GM21528 (cell line): ENCODE measurements at regions not wholly inside any gene's neighbourhood (a gene's known extent, or its start where the extent isn't known, plus 50 kb on each side); places are given as distances from the start of the nearest gene placed in this dataset.

Source experiments
- ATAC-seq: cut with Tn5 transposase; IDR thresholded peaks from one replicate; pipeline ENCODE4 v1.9.1; 2021; ENCODE audit warnings: mild to moderate bottlenecking, moderate library complexity; ENCODE audit not compliant: unreplicated experiment, low FRiP score

GRCh38 chr4:163620738-163621137 is 126.2 kb downstream of the TMA16 start:
- ATAC-seq, result no peak

- no peak for ATAC-seq
Measured at GRCh38 chr4:163621821-163622220, 127.3 kb downstream of the TMA16 start.

- no peak for ATAC-seq
Measured at GRCh38 chr4:163622379-163623035, 128.0 kb downstream of the TMA16 start.

GRCh38 chr4:163623787-163624186 is 129.3 kb downstream of the TMA16 start:
- ATAC-seq, result no peak

GRCh38 chr4:163624727-163625126 is 130.2 kb downstream of the TMA16 start:
- ATAC-seq, result no peak

GRCh38 chr4:163631288-163631687 is 136.8 kb downstream of the TMA16 start:
- ATAC-seq, result no peak

GRCh38 chr4:163638909-163639308 is 144.4 kb downstream of the TMA16 start:
- no peak for ATAC-seq

- no peak for ATAC-seq
Measured at GRCh38 chr4:163649557-163650091, 155.1 kb downstream of the TMA16 start.

- ATAC-seq, result no peak
Measured at GRCh38 chr4:163651761-163652160, 157.3 kb downstream of the TMA16 start.

GRCh38 chr4:163654621-163655020 is 160.1 kb downstream of the TMA16 start:
- no peak for ATAC-seq

- no peak for ATAC-seq
Measured at GRCh38 chr4:163660636-163661035, 166.1 kb downstream of the TMA16 start.

GRCh38 chr4:163662768-163663167 is 168.3 kb downstream of the TMA16 start:
- peak; percentile 29 for ATAC-seq

GRCh38 chr4:163663454-163664225 is 169.2 kb downstream of the TMA16 start:
- ATAC-seq, result peak; percentile 84

- no peak for ATAC-seq
Measured at GRCh38 chr4:163665101-163665500, 170.6 kb downstream of the TMA16 start.

GRCh38 chr4:163665521-163666331 is 171.2 kb downstream of the TMA16 start:
- peak; percentile 46 for ATAC-seq

GRCh38 chr4:163666332-163666873 is 171.9 kb downstream of the TMA16 start:
- no peak for ATAC-seq

GRCh38 chr4:163672751-163673150 is 178.3 kb downstream of the TMA16 start:
- ATAC-seq, result no peak

GRCh38 chr4:163673848-163674697 is 179.6 kb downstream of the TMA16 start:
- peak; percentile 87 for ATAC-seq

- ATAC-seq, result no peak
Measured at GRCh38 chr4:163679189-163679588, 184.7 kb downstream of the TMA16 start.
